SH-SY5Y (cell line): ENCODE measurements at regions not wholly inside any gene's neighbourhood (a gene's known extent, or its start where the extent isn't known, plus 50 kb on each side); places are given as distances from the start of the nearest gene placed in this dataset.

Experiments
- GATA2 ChIP-seq: IDR thresholded peaks from 2 replicates; pipeline ENCODE4 v1.6.1; 2011; ENCODE audit warnings: mild to moderate bottlenecking, low read depth, low read length
- GATA3 ChIP-seq: IDR thresholded peaks from 2 replicates; pipeline ENCODE4 v1.6.1; 2011; ENCODE audit warnings: low read depth, mild to moderate bottlenecking, low read length, moderate library complexity

DNA sequence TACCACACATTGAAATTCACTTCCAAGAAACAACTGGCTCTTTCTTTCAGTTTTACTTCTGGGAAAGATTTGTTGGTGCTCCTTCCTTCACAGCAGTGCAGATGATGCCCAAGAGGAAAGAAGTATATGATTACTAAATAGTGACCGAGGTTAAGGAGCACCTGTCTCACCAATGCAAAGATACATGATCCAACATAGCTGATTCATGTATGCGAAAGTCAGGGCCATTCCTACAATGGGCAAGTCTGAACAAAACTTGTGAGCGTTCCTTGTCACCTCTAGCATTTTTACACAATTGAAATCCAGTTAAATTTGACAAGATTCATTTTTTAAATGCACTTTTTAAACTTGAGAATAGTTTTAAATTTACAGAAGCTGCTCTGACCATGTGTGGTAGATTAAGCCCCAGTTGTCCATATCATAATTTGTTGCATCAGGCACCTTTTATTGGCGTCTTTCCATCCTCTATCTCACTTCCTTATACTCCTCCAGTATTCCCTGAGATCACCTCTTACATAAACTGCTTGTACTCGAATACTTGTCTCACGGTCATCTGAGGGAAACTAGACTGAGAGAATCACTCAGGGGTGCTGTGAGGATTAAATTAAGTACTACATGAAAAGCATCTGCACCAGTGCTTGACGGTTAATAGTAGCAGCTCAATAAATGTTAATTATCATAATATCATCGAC lies 438.8 kb upstream of the CDH20 start:
- TF ChIP-seq GATA3 = no peak
- TF ChIP-seq GATA2 = no peak
